WERI-Rb-1 (cell line): ENCODE measurements at regions not wholly inside any gene's neighbourhood (a gene's known extent, or its start where the extent isn't known, plus 50 kb on each side); places are given as distances from the start of the nearest gene placed in this dataset.

Experiments used
- DNase-seq: peaks from one replicate; pipeline ENCODE4 v3.0.0-alpha.2; 2020
- H3K27ac ChIP-seq: fragments of 250-450 bp; sonication (Bioruptor Pico); 2 replicates; pipeline ENCODE4 v1.5.1; 2020; ENCODE audit warnings: mild to moderate bottlenecking, moderate library complexity
- H3K27me3 ChIP-seq: fragments of 250-450 bp; sonication (Bioruptor Pico); 2 replicates; pipeline ENCODE4 v1.5.1; 2021; ENCODE audit warnings: mild to moderate bottlenecking, low read depth, moderate library complexity; ENCODE audit not compliant: insufficient read depth, severe bottlenecking
- H3K36me3 ChIP-seq: fragments of 250-450 bp; sonication (Bioruptor Pico); 2 replicates; pipeline ENCODE4 v1.5.1; 2020; ENCODE audit warnings: mild to moderate bottlenecking, moderate library complexity
- H3K4me3 ChIP-seq: 2 replicates; pipeline ENCODE4 v1.5.1; 2011; ENCODE audit warnings: low read depth, mild to moderate bottlenecking, control low read depth, low read length
- H3K9me3 ChIP-seq: fragments of 250-450 bp; sonication (Bioruptor Pico); 2 replicates; pipeline ENCODE4 v1.5.1; 2021; ENCODE audit warnings: mild to moderate bottlenecking, moderate library complexity; ENCODE audit not compliant: severe bottlenecking
- CTCF ChIP-seq: IDR thresholded peaks from 2 replicates; pipeline ENCODE4 v1.5.1; 2011; ENCODE audit warnings: low read depth, mild to moderate bottlenecking, control low read depth, inconsistent platforms, low read length

DNA sequence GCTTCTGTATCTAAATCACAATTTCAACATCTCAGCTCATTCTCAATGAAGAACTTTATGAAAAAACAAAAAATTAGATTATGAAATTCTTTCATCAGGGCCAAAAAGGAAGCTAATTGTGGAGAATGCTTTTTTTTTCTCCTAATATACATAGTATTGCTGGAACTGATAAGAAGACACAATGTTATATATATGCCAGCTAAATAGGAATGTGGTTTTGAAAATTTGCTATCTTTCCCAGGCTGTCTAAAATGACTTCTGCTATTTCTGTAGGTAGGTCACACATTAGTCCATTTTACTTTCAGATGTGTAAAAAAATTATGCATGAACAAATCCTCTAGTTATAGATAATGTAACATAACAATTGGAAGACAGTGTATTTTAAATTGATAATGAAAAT lies 732.9 kb downstream of the RWDD3 start:
- DNase-seq, result no peak
- no peaks in the 10 kb centered on the region for H3K27me3 ChIP-seq
- TF ChIP-seq CTCF, result no peak

GRCh38 chr1:95974586-95974985 lies 740.6 kb downstream of the RWDD3 start:
- H3K27ac ChIP-seq, result no peak overlapping the region
- no peaks in the 10 kb centered on the region for H3K36me3 ChIP-seq
- DNase-seq, result no peak
- no peak for TF ChIP-seq CTCF
- no peaks in the 10 kb centered on the region for H3K9me3 ChIP-seq
- H3K4me3 ChIP-seq, result no peak overlapping the region
- H3K27me3 ChIP-seq, result no peaks in the 10 kb centered on the region

More for the DNA sequence above, 732.9 kb downstream of the RWDD3 start:
- Histone ChIP-seq H3K36me3 (no peaks in the 10 kb centered on the region), H3K9me3 (no peaks in the 10 kb centered on the region), H3K4me3 (no peak overlapping the region), H3K27ac (no peak overlapping the region)

DNA sequence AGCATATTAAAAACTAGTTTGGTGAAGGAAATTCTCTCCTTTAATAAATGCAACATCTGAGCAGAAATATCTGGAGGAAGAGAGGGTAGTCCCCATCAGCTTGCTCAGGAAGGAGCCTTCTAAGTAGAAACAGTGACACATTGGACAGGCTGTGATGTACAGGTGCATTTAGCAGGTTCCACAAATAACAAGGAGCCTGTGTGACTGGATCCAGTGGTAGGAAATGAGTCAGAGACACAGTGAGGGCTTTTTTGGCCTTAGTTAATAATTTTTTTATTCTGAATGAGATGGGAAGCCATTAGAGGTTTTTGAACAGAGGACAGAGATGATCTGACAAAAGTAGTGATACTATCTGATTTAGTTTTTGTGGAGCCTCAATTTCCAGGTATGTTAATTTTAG lies 738.9 kb upstream of the PTBP2 start:
- Histone ChIP-seq H3K9me3 (no peaks in the 10 kb centered on the region), H3K36me3 (no peaks in the 10 kb centered on the region), H3K27ac (no peak overlapping the region), H3K27me3 (no peaks in the 10 kb centered on the region), H3K4me3 (no peak overlapping the region)
- no peak for TF ChIP-seq CTCF
- DNase-seq, result no peak

DNA sequence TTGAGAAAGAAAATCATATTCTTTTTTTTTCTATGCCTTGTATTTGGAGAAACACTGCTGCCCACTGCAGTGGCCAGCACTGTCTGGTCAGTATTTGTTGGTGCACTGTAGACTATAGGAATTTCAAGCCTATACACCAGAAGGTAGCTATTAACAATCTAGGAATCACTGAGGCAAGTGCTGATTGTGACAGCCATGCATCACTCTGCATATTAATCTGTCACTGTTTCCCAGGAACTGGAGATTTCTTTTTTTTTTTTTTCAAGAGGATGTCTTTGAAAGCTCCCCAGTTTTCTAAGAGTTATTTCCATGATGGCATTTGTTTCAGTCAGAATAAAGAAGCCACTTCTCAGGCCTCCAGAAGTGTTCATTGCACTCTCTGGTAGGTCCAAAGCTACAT lies 737.8 kb upstream of the PTBP2 start:
- TF ChIP-seq CTCF, result no peak
- Histone ChIP-seq H3K27ac (no peak overlapping the region), H3K9me3 (no peaks in the 10 kb centered on the region), H3K27me3 (no peaks in the 10 kb centered on the region), H3K4me3 (no peak overlapping the region), H3K36me3 (no peaks in the 10 kb centered on the region)
- DNase-seq, result no peak

GRCh38 chr1:95984798-95985374 lies 736.7 kb upstream of the PTBP2 start:
- H3K27ac ChIP-seq, result no peak overlapping the region
- H3K27me3 ChIP-seq, result no peaks in the 10 kb centered on the region
- no peaks in the 10 kb centered on the region for H3K36me3 ChIP-seq
- H3K4me3 ChIP-seq, result no peak overlapping the region
- no peak for TF ChIP-seq CTCF
- no peaks in the 10 kb centered on the region for H3K9me3 ChIP-seq
- DNase-seq, result no peak

DNA sequence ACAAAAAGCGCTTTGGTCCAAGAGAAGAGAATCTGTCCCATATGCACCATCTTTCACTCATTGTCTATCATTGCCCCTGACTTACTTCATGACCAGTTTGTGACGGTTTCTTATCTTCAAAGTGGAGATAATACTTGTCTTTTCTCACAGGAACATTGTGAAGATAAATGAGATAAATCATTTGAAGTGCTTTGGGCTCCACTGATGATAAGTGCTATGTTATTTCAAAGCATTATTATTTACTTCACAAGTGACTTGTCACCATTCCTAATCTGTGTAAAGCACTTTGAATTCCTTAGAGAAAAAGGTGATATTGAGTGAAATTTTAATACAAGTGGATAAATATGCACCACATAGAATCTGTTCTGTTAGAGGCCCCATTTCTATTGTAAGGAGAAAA lies 731.6 kb upstream of the PTBP2 start:
- Histone ChIP-seq H3K4me3 (no peak overlapping the region), H3K36me3 (no peaks in the 10 kb centered on the region), H3K9me3 (no peaks in the 10 kb centered on the region), H3K27me3 (no peaks in the 10 kb centered on the region), H3K27ac (no peak overlapping the region)
- DNase-seq, result no peak
- no peak for TF ChIP-seq CTCF
